Thyroid gland (tissue), 4 donors: ENCODE measurements at regions not wholly inside any gene's neighbourhood (a gene's known extent, or its start where the extent isn't known, plus 50 kb on each side); places are given as distances from the start of the nearest gene placed in this dataset.
"Not testable (repeated sequence)": the region's sequence is repeated elsewhere in the genome, so short reads cannot be mapped to it uniquely, and the experiment has no call there.

Experiments used
- DNase-seq, 2 donors: peaks; one replicate each; pipeline ENCODE4 v3.0.0-alpha.2; 2019
- H3K27ac ChIP-seq, 3 donors: fragments of 200-600 bp; sonication (generic); 1 replicate in 2 of 3; 2 replicates in 1 of 3; pipeline ENCODE4 v1.5.1; 2016 to 2019; ENCODE audit warnings: mild to moderate bottlenecking in 1 of 3, moderate library complexity in 1 of 3
- H3K27me3 ChIP-seq: fragments of 200-600 bp; sonication (generic); one replicate; pipeline ENCODE4 v1.5.1; 2019
- H3K36me3 ChIP-seq, 2 donors: fragments of 200-600 bp; sonication (generic); one replicate each; pipeline ENCODE4 v1.5.1; 2016 to 2019
- H3K4me1 ChIP-seq, 2 donors: fragments of 200-600 bp; sonication (generic); one replicate each; pipeline ENCODE4 v1.5.1; 2017 to 2019
- H3K4me3 ChIP-seq, 3 donors: fragments of 200-600 bp; sonication (generic); replicated peaks in 1 of 3; 1 replicate in 2 of 3; 2 replicates in 1 of 3; pipeline ENCODE4 v1.5.1; 2016; ENCODE audit warnings: mild to moderate bottlenecking in 1 of 3
- H3K9me3 ChIP-seq: fragments of 200-600 bp; sonication (generic); one replicate; pipeline ENCODE4 v1.5.1; 2017
- CTCF ChIP-seq, 6 experiments: fragments of 200-600 bp in 3 of 6; fragments of 450-650 bp in 3 of 6; sonication (generic) in 3 of 6; IDR thresholded peaks; one replicate each; pipeline ENCODE4 v1.5.1; 2016 to 2019; ENCODE audit warnings: antibody characterized with exemption in 6 of 6, mild to moderate bottlenecking in 2 of 6, inconsistent platforms in 1 of 6, moderate library complexity in 1 of 6
- POLR2A ChIP-seq, 2 donors: fragments of 450-650 bp; IDR thresholded peaks; one replicate each; pipeline ENCODE4 v1.6.1; 2017; ENCODE audit warnings: antibody characterized with exemption in 2 of 2, mild to moderate bottlenecking in 2 of 2, moderate library complexity in 1 of 2
- WGBS, 2 donors: methylation state at CpG; one replicate each; pipeline ENCODE4 v1.1.5; 2017; 5-methylcytosine and 5-hydroxymethylcytosine counted together
- intact Hi-C: fragments of 100-400 bp; cut with DNase I; formaldehyde crosslinking; loops from one replicate; pipeline ENCODE4 v1.15.1; 2023

DNA sequence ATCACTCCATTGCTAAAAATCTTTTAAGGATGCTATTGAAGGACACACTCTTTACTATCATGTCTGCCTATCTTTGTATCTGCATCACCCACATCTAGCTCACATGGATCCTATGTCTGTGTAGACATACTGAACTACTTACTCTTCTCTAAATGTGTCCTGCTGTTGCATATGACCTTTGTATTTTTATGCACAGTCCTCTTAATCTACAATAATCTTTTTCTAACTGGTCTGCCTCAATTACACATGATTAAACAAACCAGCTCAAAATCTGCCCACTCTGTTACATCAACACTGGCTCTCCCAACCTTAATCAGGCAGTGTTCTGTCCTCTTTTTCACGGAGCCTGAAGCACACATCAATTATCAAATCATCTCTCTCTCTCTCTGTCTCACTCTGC lies 316.3 kb upstream of the MGAT4C start:
- WGBS, 2 donors = 4 to 10% methylated on average over 1 of the region's 1 CpG
- Histone ChIP-seq H3K4me1 (no peaks in the 10 kb centered on the region), H3K27me3 (no peaks in the 10 kb centered on the region), H3K4me3 (no peak overlapping the region), H3K27ac (no peak overlapping the region), H3K36me3 (no peaks in the 10 kb centered on the region), H3K9me3 (no peaks in the 10 kb centered on the region)
- intact Hi-C loops = no loop called here
- no peak for TF ChIP-seq POLR2A (IDR thresholded peaks at IDR 0.05)
- TF ChIP-seq CTCF (IDR thresholded peaks at IDR 0.05) = no peak
- DNase-seq = no peak

DNA sequence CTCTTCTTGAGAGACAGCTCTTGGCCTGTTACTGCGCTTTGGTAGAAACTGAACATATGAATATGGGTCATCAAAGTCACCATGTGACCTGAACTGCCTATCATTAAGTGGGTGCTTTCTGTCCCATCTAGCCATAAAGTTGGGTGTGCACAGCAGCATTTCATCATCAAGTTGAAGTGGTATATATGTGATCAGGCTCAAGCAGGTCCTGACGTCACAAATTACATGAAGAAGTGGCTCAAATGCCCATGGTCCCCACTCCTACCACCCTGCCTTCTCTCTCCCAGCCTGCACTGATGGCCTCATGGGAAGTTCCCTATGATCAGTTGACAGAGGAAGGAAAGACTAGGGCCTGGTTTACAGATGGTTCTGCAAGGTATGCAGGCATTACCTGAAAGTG lies 308.8 kb upstream of the MGAT4C start:
- H3K27ac ChIP-seq = no peak overlapping the region
- 90 to 96% methylated on average over 2 of the region's 2 CpGs for WGBS, 2 donors
- DNase-seq = no peak
- no peak overlapping the region for H3K4me3 ChIP-seq
- no peaks in the 10 kb centered on the region for H3K4me1 ChIP-seq
- intact Hi-C loops = no loop called here
- H3K36me3 ChIP-seq = no peaks in the 10 kb centered on the region
- H3K27me3 ChIP-seq = no peaks in the 10 kb centered on the region
- no peak for TF ChIP-seq CTCF (IDR thresholded peaks at IDR 0.05)
- H3K9me3 ChIP-seq = no peaks in the 10 kb centered on the region

DNA sequence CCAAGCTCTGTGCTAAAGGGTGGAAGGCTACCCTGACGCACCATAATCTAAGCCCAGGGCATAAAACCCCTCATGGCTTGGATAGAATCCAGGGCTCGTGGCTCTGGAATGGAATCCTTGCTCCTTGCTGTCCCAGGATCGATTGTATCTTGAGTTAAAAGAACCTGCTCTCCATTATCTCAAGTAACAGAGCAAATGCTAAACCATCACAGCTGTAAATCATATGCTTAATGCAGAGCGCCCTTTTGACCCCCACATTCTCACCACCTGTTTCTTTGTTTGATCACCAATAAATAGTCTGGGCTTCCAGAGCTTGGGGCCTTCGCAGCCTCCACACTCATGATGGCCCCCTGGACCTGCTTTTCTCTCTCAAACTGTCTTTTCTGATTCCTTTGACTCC lies 299.3 kb upstream of the MGAT4C start:
- H3K36me3 ChIP-seq, H3K4me3 ChIP-seq: not testable (repeated sequence)
- WGBS, 2 donors = 76 to 89% methylated on average over 5 of the region's 5 CpGs

DNA sequence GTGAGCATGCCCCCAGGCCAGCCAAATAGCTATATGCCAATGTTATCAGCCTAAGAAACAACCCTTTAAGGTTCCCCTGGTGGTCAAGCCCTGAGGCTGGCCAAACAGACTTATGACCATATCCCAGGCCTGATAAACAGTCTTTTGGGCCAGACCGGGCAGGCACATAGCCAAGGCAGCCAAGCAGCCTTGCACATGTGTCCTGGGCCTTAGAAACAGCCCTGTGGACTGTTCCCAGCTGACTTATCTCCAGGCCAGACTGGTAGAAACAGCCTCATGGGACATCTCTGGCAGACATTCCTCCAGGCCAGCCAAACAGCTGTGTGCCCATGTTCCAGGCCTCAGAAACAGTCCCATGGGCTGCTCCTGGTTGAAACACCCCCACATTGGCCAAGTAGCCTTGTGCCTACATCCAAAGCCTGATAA lies 295.0 kb upstream of the MGAT4C start:
- H3K36me3 ChIP-seq = no peaks in the 10 kb centered on the region
- no peaks in the 10 kb centered on the region for H3K27me3 ChIP-seq
- no peak for TF ChIP-seq CTCF (IDR thresholded peaks at IDR 0.05)
- no peaks in the 10 kb centered on the region for H3K4me1 ChIP-seq
- no peak for DNase-seq
- intact Hi-C loops = no loop called here
- H3K4me3 ChIP-seq = no peak overlapping the region
- no peaks in the 10 kb centered on the region for H3K9me3 ChIP-seq
- no peak overlapping the region for H3K27ac ChIP-seq
- 50 to 78% methylated on average over 1 of the region's 1 CpG for WGBS, 2 donors

More for the DNA sequence above, 299.3 kb upstream of the MGAT4C start:
- H3K27ac ChIP-seq, DNase-seq, H3K27me3 ChIP-seq, H3K4me1 ChIP-seq, intact Hi-C loops, H3K9me3 ChIP-seq: not testable (repeated sequence)

DNA sequence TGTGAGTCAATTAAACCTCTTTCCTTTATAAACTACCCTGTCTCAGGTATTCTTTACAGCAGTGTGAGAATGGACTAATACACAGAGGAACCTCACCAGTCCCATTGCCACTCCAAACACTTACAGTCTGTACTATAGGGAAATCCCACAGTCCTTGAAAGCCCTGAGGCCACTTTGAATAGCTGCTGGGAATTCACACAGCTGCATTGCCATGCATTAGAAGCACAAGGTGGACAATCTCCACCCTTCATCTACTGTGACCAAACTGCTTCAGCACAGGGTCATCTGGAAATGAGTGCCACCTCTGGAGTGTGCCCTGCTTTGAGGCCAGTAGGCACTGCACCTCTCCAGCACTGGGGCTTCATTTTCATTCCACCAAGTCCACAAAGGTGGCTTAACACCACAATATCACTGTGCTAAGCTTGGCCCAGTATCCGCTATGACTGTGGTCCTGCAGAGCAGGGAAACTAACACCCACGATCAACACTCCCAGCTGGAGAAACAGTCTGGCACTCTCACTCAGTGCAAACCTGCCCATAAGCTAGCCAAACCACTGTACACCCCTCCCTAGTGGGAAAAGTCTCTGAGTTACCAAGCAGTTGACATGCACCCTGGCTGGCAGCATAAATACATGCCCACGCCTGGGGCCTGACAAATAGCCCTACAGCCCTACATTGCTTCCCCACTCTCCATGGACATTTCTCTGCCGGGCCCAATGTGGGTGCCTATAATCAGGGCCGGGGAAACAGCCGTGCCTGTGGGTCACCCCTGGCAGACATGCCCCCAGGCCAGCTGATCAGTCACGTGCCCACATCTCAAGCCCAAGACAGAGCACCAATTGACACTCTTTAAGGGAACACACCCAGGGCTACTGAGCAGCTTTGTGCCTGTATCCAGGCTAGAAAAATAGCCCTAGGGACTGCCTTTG lies 294.3 kb upstream of the MGAT4C start:
- Histone ChIP-seq H3K27ac (no peak overlapping the region), H3K9me3 (no peaks in the 10 kb centered on the region), H3K27me3 (no peaks in the 10 kb centered on the region), H3K36me3 (no peaks in the 10 kb centered on the region), H3K4me3 (no peak overlapping the region), H3K4me1 (no peaks in the 10 kb centered on the region)
- DNase-seq = no peak
- intact Hi-C loops = no loop called here
- TF ChIP-seq POLR2A (IDR thresholded peaks at IDR 0.05) = no peak
- no peak for TF ChIP-seq CTCF (IDR thresholded peaks at IDR 0.05)
- 79 to 88% methylated on average over 3 to 7 of the region's 7 CpGs for WGBS, 2 donors
